Astrocyte (in vitro differentiated cells and primary cell): ENCODE measurements at regions not wholly inside any gene's neighbourhood (a gene's known extent, or its start where the extent isn't known, plus 50 kb on each side); places are given as distances from the start of the nearest gene placed in this dataset.

Experiments
- DNase-seq: peaks from one replicate; pipeline ENCODE4 v3.0.0-alpha.2; 2010; ENCODE audit warnings: low read depth
- FAIRE-seq: peaks from 2 replicates; lab custom pipeline; 2011; peaks lifted over from hg19 to GRCh38; lab: Jason Lieb, UNC
- H2AFZ ChIP-seq: 2 replicates; pipeline ENCODE4 v1.6.0; 2012; ENCODE audit warnings: low read depth, low read length, inconsistent platforms
- H3K27ac ChIP-seq: 2 replicates; pipeline ENCODE4 v1.5.1; 2011; ENCODE audit warnings: low read depth, low read length, inconsistent platforms
- H3K27me3 ChIP-seq: 2 replicates; pipeline ENCODE4 v1.6.0; 2011; ENCODE audit warnings: low read length, inconsistent platforms; ENCODE audit not compliant: insufficient read depth
- H3K36me3 ChIP-seq: 2 replicates; pipeline ENCODE4 v1.5.1; 2011; ENCODE audit warnings: low read length, inconsistent platforms; ENCODE audit not compliant: insufficient read depth
- H3K4me1 ChIP-seq: 2 replicates; pipeline ENCODE4 v1.5.1; 2011; ENCODE audit warnings: low read length, inconsistent platforms; ENCODE audit not compliant: insufficient read depth
- H3K4me2 ChIP-seq: 2 replicates; pipeline ENCODE4 v1.6.0; 2012; ENCODE audit warnings: low read length, inconsistent platforms
- H3K4me3 ChIP-seq: 2 replicates; pipeline ENCODE4 v1.5.1; 2011; ENCODE audit warnings: low read depth, mild to moderate bottlenecking, low read length, inconsistent platforms; ENCODE audit not compliant: insufficient read depth
- H3K79me2 ChIP-seq: 2 replicates; pipeline ENCODE4 v1.6.0; 2012; ENCODE audit warnings: mild to moderate bottlenecking, low read length, inconsistent platforms; ENCODE audit not compliant: insufficient read depth
- H3K9ac ChIP-seq: 2 replicates; pipeline ENCODE4 v1.6.0; 2012; ENCODE audit warnings: mild to moderate bottlenecking, low read length, inconsistent platforms
- H3K9me3 ChIP-seq: 2 replicates; pipeline ENCODE4 v1.5.1; 2012; ENCODE audit warnings: low read depth, mild to moderate bottlenecking, low read length, inconsistent platforms; ENCODE audit not compliant: insufficient read depth
- H4K20me1 ChIP-seq: 2 replicates; pipeline ENCODE4 v1.6.0; 2012; ENCODE audit warnings: low read length, inconsistent platforms; ENCODE audit not compliant: insufficient read depth
- H3K27ac Mint-ChIP-seq: one replicate; pipeline ENCODE4 v1.8.0; 2021; ENCODE audit warnings: mild to moderate bottlenecking, mixed read lengths; ENCODE audit not compliant: unreplicated experiment
- H3K27me3 Mint-ChIP-seq: one replicate; pipeline ENCODE4 v1.8.0; 2021; ENCODE audit warnings: low read depth, mixed read lengths; ENCODE audit not compliant: unreplicated experiment
- H3K36me3 Mint-ChIP-seq: one replicate; pipeline ENCODE4 v1.8.0; 2021; ENCODE audit warnings: low read depth, mixed read lengths; ENCODE audit not compliant: unreplicated experiment
- H3K4me1 Mint-ChIP-seq: one replicate; pipeline ENCODE4 v1.8.0; 2021; ENCODE audit warnings: low read depth, mixed read lengths; ENCODE audit not compliant: unreplicated experiment
- H3K4me3 Mint-ChIP-seq: one replicate; pipeline ENCODE4 v1.8.0; 2021; ENCODE audit warnings: mild to moderate bottlenecking, moderate library complexity, mixed read lengths; ENCODE audit not compliant: unreplicated experiment
- H3K9me3 Mint-ChIP-seq: one replicate; pipeline ENCODE4 v1.8.0; 2021; ENCODE audit warnings: mild to moderate bottlenecking, mixed read lengths; ENCODE audit not compliant: unreplicated experiment
- EZH2 ChIP-seq: IDR thresholded peaks from 2 replicates; pipeline ENCODE4 v1.6.1; 2012; ENCODE audit warnings: mild to moderate bottlenecking, low read length, inconsistent platforms; ENCODE audit not compliant: insufficient read depth
- TF ChIP-seq, protein P1 (sequence below): IDR thresholded peaks from 2 replicates; pipeline ENCODE4 v1.5.1; 2011; ENCODE audit warnings: low read depth, mild to moderate bottlenecking, inconsistent platforms, low read length, moderate library complexity; ENCODE audit not compliant: insufficient read depth

DNA sequence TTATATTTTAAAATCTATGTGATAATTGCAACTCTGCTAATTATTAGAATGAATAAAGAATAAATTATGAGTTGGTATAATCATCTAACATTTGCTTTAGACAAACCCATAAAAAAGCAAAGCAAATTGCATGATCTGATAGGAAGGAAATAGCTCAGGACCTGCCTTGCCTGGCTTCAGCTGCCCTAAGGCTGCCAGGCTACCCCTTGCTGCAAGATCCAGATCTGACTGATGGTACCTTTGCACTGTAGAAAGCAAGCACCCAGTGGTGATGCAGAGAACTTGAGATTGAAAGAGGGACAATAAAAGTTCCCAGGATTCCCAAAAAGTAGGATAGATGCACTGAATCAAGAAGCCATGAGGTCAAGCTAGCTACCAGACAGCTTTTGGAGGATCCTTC, 100.9 kb upstream of the FSTL4 start:
- FAIRE-seq (no peak), DNase-seq (no peak)
- H3K9me3 ChIP-seq: no peaks in the 10 kb centered on the region
- peaks cover 2% of the 10 kb centered on the region for H3K9me3 Mint-ChIP-seq
- H3K4me1 Mint-ChIP-seq: no peaks in the 10 kb centered on the region
- no peak overlapping the region for H3K9ac ChIP-seq
- H3K36me3 ChIP-seq: no peaks in the 10 kb centered on the region
- peaks cover 47% of the 10 kb centered on the region for H3K27me3 Mint-ChIP-seq
- H3K4me3 Mint-ChIP-seq: no peak overlapping the region
- peaks cover 12% of the 10 kb centered on the region for H3K4me1 ChIP-seq
- no peak overlapping the region for H3K4me3 ChIP-seq
- H3K27ac Mint-ChIP-seq: no peak overlapping the region
- H3K4me2 ChIP-seq: no peak overlapping the region
- H3K27ac ChIP-seq: no peak overlapping the region
- no peak overlapping the region for H2AFZ ChIP-seq
- H3K36me3 Mint-ChIP-seq: no peaks in the 10 kb centered on the region
- TF ChIP-seq, protein P1, sequence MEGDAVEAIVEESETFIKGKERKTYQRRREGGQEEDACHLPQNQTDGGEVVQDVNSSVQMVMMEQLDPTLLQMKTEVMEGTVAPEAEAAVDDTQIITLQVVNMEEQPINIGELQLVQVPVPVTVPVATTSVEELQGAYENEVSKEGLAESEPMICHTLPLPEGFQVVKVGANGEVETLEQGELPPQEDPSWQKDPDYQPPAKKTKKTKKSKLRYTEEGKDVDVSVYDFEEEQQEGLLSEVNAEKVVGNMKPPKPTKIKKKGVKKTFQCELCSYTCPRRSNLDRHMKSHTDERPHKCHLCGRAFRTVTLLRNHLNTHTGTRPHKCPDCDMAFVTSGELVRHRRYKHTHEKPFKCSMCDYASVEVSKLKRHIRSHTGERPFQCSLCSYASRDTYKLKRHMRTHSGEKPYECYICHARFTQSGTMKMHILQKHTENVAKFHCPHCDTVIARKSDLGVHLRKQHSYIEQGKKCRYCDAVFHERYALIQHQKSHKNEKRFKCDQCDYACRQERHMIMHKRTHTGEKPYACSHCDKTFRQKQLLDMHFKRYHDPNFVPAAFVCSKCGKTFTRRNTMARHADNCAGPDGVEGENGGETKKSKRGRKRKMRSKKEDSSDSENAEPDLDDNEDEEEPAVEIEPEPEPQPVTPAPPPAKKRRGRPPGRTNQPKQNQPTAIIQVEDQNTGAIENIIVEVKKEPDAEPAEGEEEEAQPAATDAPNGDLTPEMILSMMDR: no peak
- TF ChIP-seq EZH2: no peak
- H3K27me3 ChIP-seq: no peaks in the 10 kb centered on the region
- H4K20me1 ChIP-seq: no peaks in the 10 kb centered on the region
- H3K79me2 ChIP-seq: no peaks in the 10 kb centered on the region

- H3K27me3 Mint-ChIP-seq: peaks cover 47% of the 10 kb centered on the region
- no peaks in the 10 kb centered on the region for H3K79me2 ChIP-seq
- H3K4me3 Mint-ChIP-seq: no peak overlapping the region
- H3K36me3 ChIP-seq: no peaks in the 10 kb centered on the region
- no peak overlapping the region for H3K4me3 ChIP-seq
- peaks cover 12% of the 10 kb centered on the region for H3K4me1 ChIP-seq
- H3K36me3 Mint-ChIP-seq: no peaks in the 10 kb centered on the region
- no peaks in the 10 kb centered on the region for H3K9me3 ChIP-seq
- FAIRE-seq: no peak
- H3K4me2 ChIP-seq: no peak overlapping the region
- H3K9me3 Mint-ChIP-seq: peaks cover 2% of the 10 kb centered on the region
- H3K27ac ChIP-seq: no peak overlapping the region
- DNase-seq: no peak
- no peak overlapping the region for H3K27ac Mint-ChIP-seq
- no peaks in the 10 kb centered on the region for H4K20me1 ChIP-seq
- no peak for TF ChIP-seq EZH2
- TF ChIP-seq, protein P1: no peak
- H3K4me1 Mint-ChIP-seq: no peaks in the 10 kb centered on the region
- no peak overlapping the region for H2AFZ ChIP-seq
- no peaks in the 10 kb centered on the region for H3K27me3 ChIP-seq
- no peak overlapping the region for H3K9ac ChIP-seq
Measured at GRCh38 chr5:133712562-133712961, 100.2 kb upstream of the FSTL4 start.

DNA sequence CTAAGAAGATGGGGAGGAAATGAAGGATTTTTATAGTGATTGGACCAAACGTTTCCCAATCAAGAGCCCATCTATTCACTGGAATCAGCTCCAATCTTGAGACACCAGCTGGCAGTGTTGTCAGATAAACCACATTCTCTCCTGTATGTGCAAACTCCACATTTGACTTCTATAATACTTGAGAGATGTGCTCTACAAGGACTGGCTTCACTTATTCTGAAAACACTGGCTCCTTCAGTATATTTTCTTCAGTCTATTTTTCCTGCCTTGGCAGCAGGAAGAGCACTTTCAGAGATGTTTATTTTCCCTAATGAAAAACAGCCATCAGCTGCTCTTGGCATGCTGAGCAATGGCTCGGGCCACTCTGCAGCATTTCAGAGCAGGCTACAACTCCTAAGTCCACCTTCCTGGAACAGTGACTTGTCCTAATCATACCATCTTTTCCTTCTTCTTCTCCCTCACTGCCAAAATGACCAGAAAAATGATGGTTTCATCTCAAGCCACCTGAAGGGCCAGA, 96.9 kb upstream of the FSTL4 start:
- DNase-seq (no peak), FAIRE-seq (peak; percentile 5)
- H3K4me3 Mint-ChIP-seq: no peak overlapping the region
- no peak overlapping the region for H3K9ac ChIP-seq
- H3K79me2 ChIP-seq: no peaks in the 10 kb centered on the region
- no peak overlapping the region for H3K27ac Mint-ChIP-seq
- H3K9me3 ChIP-seq: no peaks in the 10 kb centered on the region
- H3K4me1 Mint-ChIP-seq: no peaks in the 10 kb centered on the region
- no peaks in the 10 kb centered on the region for H3K36me3 Mint-ChIP-seq
- peaks cover 51% of the 10 kb centered on the region for H3K27me3 Mint-ChIP-seq
- H3K27me3 ChIP-seq: no peaks in the 10 kb centered on the region
- no peak overlapping the region for H3K4me3 ChIP-seq
- H3K4me1 ChIP-seq: peaks cover 8% of the 10 kb centered on the region
- no peak overlapping the region for H3K27ac ChIP-seq
- no peak overlapping the region for H2AFZ ChIP-seq
- no peak overlapping the region for H3K4me2 ChIP-seq
- no peaks in the 10 kb centered on the region for H3K36me3 ChIP-seq
- TF ChIP-seq EZH2: no peak
- TF ChIP-seq, protein P1: no peak
- H3K9me3 Mint-ChIP-seq: peaks cover 1% of the 10 kb centered on the region
- no peaks in the 10 kb centered on the region for H4K20me1 ChIP-seq
